ENCODE measurements at regions not wholly inside any gene's neighbourhood (a gene's known extent, or its start where the extent isn't known, plus 50 kb on each side); places are given as distances from the start of the nearest gene placed in this dataset.

DNA sequence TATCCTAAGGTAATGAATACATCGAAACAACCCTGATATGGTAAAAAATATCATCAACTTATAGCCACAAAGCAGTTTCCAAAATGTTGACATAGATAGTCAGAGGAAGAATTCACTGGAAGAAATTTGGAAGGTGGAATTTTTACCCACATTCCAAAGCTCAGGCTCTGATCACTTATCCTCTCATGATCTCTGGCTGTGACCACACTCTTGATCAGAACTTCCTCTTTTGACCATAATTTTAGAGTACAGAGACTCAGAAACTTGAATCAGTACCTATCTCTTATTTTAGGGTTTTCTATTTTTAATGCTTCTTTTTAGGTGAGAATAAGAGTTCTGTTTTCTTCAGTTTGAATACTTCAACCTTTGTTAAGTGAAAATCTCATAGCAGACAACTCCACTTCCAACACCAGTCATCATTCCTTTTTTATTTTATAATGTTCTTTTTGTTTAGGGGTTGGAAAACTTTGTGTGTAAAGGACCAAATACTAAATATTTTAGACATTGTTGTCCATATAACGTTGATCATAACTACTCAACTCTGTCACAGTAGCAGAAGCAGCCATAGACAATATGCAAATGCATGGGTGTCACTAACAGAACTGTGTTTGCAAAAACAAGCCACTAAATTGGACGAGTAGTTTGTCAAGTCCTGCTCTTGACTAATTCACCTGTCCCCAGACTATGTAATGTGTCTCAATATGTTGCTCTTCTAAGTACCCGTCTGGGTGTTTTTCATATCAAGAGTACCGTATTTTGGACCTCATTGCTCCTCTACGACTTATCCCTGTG, 891.6 kb upstream of the CRIM1 start:
- no peaks in the 10 kb centered on the region for H3K27me3 Mint-ChIP-seq (ENCODE audit: unreplicated experiment)
- peaks cover 8% of the 10 kb centered on the region for H3K9me3 Mint-ChIP-seq (ENCODE audit: low read depth, unreplicated experiment)
- no TSS peak for BruUV-seq (replicated peaks)
- CTCF ChIA-PET = no interaction called here
- TF ChIP-seq, protein P1, sequence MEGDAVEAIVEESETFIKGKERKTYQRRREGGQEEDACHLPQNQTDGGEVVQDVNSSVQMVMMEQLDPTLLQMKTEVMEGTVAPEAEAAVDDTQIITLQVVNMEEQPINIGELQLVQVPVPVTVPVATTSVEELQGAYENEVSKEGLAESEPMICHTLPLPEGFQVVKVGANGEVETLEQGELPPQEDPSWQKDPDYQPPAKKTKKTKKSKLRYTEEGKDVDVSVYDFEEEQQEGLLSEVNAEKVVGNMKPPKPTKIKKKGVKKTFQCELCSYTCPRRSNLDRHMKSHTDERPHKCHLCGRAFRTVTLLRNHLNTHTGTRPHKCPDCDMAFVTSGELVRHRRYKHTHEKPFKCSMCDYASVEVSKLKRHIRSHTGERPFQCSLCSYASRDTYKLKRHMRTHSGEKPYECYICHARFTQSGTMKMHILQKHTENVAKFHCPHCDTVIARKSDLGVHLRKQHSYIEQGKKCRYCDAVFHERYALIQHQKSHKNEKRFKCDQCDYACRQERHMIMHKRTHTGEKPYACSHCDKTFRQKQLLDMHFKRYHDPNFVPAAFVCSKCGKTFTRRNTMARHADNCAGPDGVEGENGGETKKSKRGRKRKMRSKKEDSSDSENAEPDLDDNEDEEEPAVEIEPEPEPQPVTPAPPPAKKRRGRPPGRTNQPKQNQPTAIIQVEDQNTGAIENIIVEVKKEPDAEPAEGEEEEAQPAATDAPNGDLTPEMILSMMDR (IDR thresholded peaks at IDR 0.05; ENCODE audit: unreplicated experiment) = no peak
- no peak for DNase-seq
- no peak overlapping the region for H3K27ac Mint-ChIP-seq (ENCODE audit: unreplicated experiment)
- H3K36me3 Mint-ChIP-seq (ENCODE audit: insufficient read depth, unreplicated experiment) = no peaks in the 10 kb centered on the region
- intact Hi-C loops (cut with micrococcal nuclease; ENCODE audit: unreplicated experiment) = no loop called here
- H3K4me1 Mint-ChIP-seq (ENCODE audit: low read depth, unreplicated experiment) = no peaks in the 10 kb centered on the region
- H3K4me3 Mint-ChIP-seq (ENCODE audit: low read depth, unreplicated experiment) = no peak overlapping the region

DNA sequence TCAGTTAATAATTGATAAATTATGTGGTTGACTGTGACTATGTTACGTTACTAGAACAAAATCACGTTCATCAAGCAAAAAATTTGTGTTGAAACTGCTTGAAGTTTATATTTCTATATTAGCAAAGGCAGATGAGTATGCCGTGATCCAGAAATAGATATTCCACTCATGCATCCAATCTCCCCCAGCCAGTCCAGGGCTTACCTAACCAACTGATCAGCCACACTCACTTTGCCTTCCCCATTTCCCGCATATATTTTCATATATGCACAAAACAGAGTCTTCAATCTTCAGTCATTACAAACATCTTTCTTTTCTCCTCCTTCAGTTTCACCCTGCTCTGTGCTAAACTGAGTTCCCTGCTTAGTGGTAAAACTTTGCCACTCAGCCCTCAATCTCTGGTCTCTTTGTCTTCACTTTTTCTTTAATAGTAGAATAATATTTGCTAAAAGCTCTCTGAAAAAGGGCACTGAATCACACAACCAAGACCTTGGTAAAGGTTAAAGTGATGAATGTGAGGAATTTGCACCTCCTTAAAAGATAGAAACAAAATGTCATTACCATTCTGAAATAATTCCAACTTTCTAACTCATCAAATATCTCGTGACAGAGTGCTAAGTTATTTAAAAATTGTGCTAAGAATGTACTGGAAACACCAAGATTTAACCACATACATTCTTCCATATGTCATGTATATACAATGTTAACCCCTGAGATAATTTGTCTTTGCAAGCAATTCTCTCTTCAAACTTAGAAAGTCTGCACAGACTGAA, 893.2 kb upstream of the CRIM1 start:
- no peaks in the 10 kb centered on the region for H3K36me3 Mint-ChIP-seq (ENCODE audit: insufficient read depth, unreplicated experiment)
- peaks cover 7% of the 10 kb centered on the region for H3K9me3 Mint-ChIP-seq (ENCODE audit: low read depth, unreplicated experiment)
- no peak overlapping the region for H3K4me3 Mint-ChIP-seq (ENCODE audit: low read depth, unreplicated experiment)
- no peak for DNase-seq
- no peaks in the 10 kb centered on the region for H3K4me1 Mint-ChIP-seq (ENCODE audit: low read depth, unreplicated experiment)
- no TSS peak for BruUV-seq (replicated peaks)
- no peaks in the 10 kb centered on the region for H3K27me3 Mint-ChIP-seq (ENCODE audit: unreplicated experiment)
- TF ChIP-seq, protein P1 (IDR thresholded peaks at IDR 0.05; ENCODE audit: unreplicated experiment) = no peak
- H3K27ac Mint-ChIP-seq (ENCODE audit: unreplicated experiment) = no peak overlapping the region
- CTCF ChIA-PET = no interaction called here
- intact Hi-C loops (cut with micrococcal nuclease; ENCODE audit: unreplicated experiment) = no loop called here

DNA sequence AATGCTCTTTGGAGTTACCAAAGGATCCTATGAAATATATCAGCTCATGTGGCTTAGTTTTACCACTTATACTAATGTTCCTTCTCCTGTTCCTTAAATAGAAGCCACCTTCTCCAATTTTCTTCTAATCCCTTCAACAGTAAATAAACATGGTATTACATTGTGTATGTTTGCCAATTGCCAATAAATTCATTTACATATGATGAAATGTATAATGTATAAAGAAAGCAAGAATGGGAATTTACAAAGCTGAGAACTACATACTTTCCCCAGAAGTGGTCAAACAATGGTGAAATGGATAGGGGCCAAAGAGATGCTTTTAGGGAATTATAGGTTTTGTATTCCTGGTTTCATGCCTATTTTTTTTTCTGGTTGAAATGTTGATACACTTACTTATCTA, 894.2 kb upstream of the CRIM1 start:
- no peaks in the 10 kb centered on the region for H3K36me3 Mint-ChIP-seq (ENCODE audit: insufficient read depth, unreplicated experiment)
- H3K4me1 Mint-ChIP-seq (ENCODE audit: low read depth, unreplicated experiment) = no peaks in the 10 kb centered on the region
- H3K27ac Mint-ChIP-seq (ENCODE audit: unreplicated experiment) = no peak overlapping the region
- H3K4me3 Mint-ChIP-seq (ENCODE audit: low read depth, unreplicated experiment) = no peak overlapping the region
- peaks cover 7% of the 10 kb centered on the region for H3K9me3 Mint-ChIP-seq (ENCODE audit: low read depth, unreplicated experiment)
- intact Hi-C loops (cut with micrococcal nuclease; ENCODE audit: unreplicated experiment) = no loop called here
- CTCF ChIA-PET = no interaction called here
- H3K27me3 Mint-ChIP-seq (ENCODE audit: unreplicated experiment) = no peaks in the 10 kb centered on the region
- DNase-seq = no peak
- BruUV-seq (replicated peaks) = no TSS peak
- TF ChIP-seq, protein P1 (IDR thresholded peaks at IDR 0.05; ENCODE audit: unreplicated experiment) = no peak

DNA sequence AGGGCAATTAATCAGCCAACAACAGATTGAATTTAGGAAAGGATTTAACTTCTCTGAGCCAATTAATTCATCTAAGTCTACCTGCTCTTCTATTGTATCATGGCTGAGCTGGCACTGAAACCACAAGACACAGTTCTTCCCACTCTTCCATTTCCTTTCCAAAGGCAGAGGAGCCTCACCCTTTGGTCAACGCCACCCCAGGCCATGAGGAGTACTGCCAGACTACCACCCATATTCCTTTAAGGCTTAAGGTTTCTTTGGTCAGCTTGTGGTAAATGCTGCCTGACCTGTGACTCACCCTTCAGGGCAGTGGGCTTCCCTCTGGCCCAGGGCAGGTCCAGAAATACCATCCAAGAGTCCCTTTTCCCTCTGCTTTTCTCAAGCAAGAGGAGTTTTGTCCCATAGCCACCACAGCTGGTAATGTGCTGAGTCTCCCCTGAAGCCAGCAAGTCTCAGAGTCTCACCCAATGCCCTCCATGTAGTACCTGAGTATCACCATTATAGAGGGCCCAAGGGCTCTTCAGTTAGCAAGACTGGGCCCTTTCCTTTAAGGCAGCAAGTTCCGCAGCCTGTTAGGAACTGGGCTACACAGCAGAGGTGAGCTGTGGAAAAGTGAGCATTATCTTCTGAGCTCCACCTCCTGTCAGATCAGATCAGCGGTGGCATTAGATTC, 900.5 kb upstream of the CRIM1 start:
- no TSS peak for BruUV-seq (replicated peaks)
- CTCF ChIA-PET = interaction anchor here (0.6 kb wide), 1 partner anchor 197 kb away, joined by 3 read pairs; no protein-coding TSS in a partner anchor
- intact Hi-C loops (cut with micrococcal nuclease; ENCODE audit: unreplicated experiment) = no loop called here
- TF ChIP-seq, protein P1 (IDR thresholded peaks at IDR 0.05; ENCODE audit: unreplicated experiment) = no peak
- Mint-ChIP-seq H3K27me3 (ENCODE audit: unreplicated experiment) (no peaks in the 10 kb centered on the region), H3K4me3 (ENCODE audit: low read depth, unreplicated experiment) (no peak overlapping the region), H3K9me3 (ENCODE audit: low read depth, unreplicated experiment) (no peaks in the 10 kb centered on the region), H3K36me3 (ENCODE audit: insufficient read depth, unreplicated experiment) (no peaks in the 10 kb centered on the region), H3K27ac (ENCODE audit: unreplicated experiment) (no peak overlapping the region), H3K4me1 (ENCODE audit: low read depth, unreplicated experiment) (no peaks in the 10 kb centered on the region)
- peak; percentile 36 for DNase-seq
